GM12878 (cell line): ENCODE measurements at regions not wholly inside any gene's neighbourhood (a gene's known extent, or its start where the extent isn't known, plus 50 kb on each side); places are given as distances from the start of the nearest gene placed in this dataset.

Experiments used
- ATAC-seq: fragments of 200-7000 bp; cut with Tn5 transposase; 3 replicates; pipeline ENCODE4 v1.9.1; 2020; ENCODE audit warnings: mild to moderate bottlenecking, moderate library complexity
- BruUV-seq: library from RNA; stranded (reverse); fragments of 400-500 nt; replicated peaks from 2 replicates; lab custom pipeline; 2021; lab: Mats Ljungman, UMichigan
- CTCF ChIA-PET: fragments of 300-600 bp; sonication (Branson Sonifier 250); formaldehyde crosslinking; extraction: SDS; loops from one replicate; lab custom pipeline; 2021; ENCODE audit warnings: inconsistent platforms; lab: Yijun Ruan, JAX
- POLR2A ChIA-PET: fragments of 350-600 bp; formaldehyde crosslinking; extraction: SDS; loops from one replicate; lab custom pipeline; 2021; ENCODE audit warnings: inconsistent platforms; lab: Charles Lee
- RAD21 ChIA-PET: fragments of 300-600 bp; sonication (Branson Sonifier 250); formaldehyde crosslinking; loops from one replicate; lab custom pipeline; 2023; ENCODE audit warnings: antibody characterized with exemption; ENCODE audit not compliant: unreplicated experiment; lab: Charles Lee
- SMC1A ChIA-PET: fragments of 300-600 bp; sonication (Branson Sonifier 250); formaldehyde crosslinking; loops from one replicate; lab custom pipeline; 2023; ENCODE audit not compliant: unreplicated experiment, uncharacterized antibody; lab: Charles Lee
- DNase-seq: peaks from one replicate; pipeline ENCODE4 v3.0.0-alpha.2; 2011; ENCODE audit warnings: low read depth, low spot score
- FAIRE-seq: peaks from 3 replicates; lab custom pipeline; 2011; peaks lifted over from hg19 to GRCh38; lab: Jason Lieb, UNC
- H2AFZ ChIP-seq: 2 replicates; pipeline ENCODE4 v1.6.0; 2011; ENCODE audit warnings: low read depth, low read length, control low read depth; ENCODE audit not compliant: control insufficient read depth
- H3K27ac ChIP-seq: 2 replicates; pipeline ENCODE4 v1.5.1; 2011; ENCODE audit warnings: control low read depth; ENCODE audit not compliant: control insufficient read depth, insufficient read depth
- H3K27me3 ChIP-seq, 2 experiments: replicated peaks in 1 of 2; 2 replicates each; pipeline versions ENCODE4 v1.6.0 to v1.6.1; 2011; ENCODE audit warnings: low read length in 1 of 2; ENCODE audit not compliant: control insufficient read depth in 2 of 2, insufficient read depth in 2 of 2
- H3K36me3 ChIP-seq, 2 experiments: 2 replicates each; pipeline ENCODE4 v1.5.1; 2011; ENCODE audit warnings: low read length in 1 of 2; ENCODE audit not compliant: control insufficient read depth in 2 of 2, insufficient read depth in 2 of 2
- H3K4me1 ChIP-seq: 2 replicates; pipeline ENCODE4 v1.6.1; 2011; ENCODE audit warnings: mild to moderate bottlenecking, low read length, moderate library complexity, mixed read lengths; ENCODE audit not compliant: control insufficient read depth, insufficient read depth
- H3K4me2 ChIP-seq: 2 replicates; pipeline ENCODE4 v1.6.0; 2011; ENCODE audit warnings: control low read depth; ENCODE audit not compliant: control insufficient read depth, insufficient read depth
- H3K4me3 ChIP-seq: fragments of 200-600 bp; sonication (generic); 2 replicates; pipeline ENCODE4 v1.5.1; 2016
- H3K79me2 ChIP-seq: 2 replicates; pipeline ENCODE4 v1.6.0; 2011; ENCODE audit warnings: low read length; ENCODE audit not compliant: control insufficient read depth, insufficient read depth
- H3K9ac ChIP-seq: 2 replicates; pipeline ENCODE4 v1.8.0; 2011; ENCODE audit warnings: low read length, control low read depth, mixed read lengths; ENCODE audit not compliant: control insufficient read depth, insufficient read depth
- H3K9me3 ChIP-seq: replicated peaks from 3 replicates; pipeline ENCODE4 v1.5.1; 2011; ENCODE audit warnings: mild to moderate bottlenecking, low read length; ENCODE audit not compliant: control insufficient read depth, insufficient read depth
- H4K20me1 ChIP-seq: 2 replicates; pipeline ENCODE4 v1.6.0; 2011; ENCODE audit not compliant: control insufficient read depth, insufficient read depth
- GABPA ChIP-seq: IDR thresholded peaks from 2 replicates; pipeline ENCODE4 v1.6.1; 2014; ENCODE audit warnings: antibody characterized with exemption, low read depth, mild to moderate bottlenecking, inconsistent platforms
- IKZF1 ChIP-seq: fragments of 450-650 bp; conservative IDR thresholded peaks from 2 replicates; pipeline ENCODE4 v1.6.1; 2017; ENCODE audit warnings: antibody characterized with exemption, mild to moderate bottlenecking
- IKZF2 ChIP-seq, 2 experiments: fragments of 450-650 bp; IDR thresholded peaks; 2 replicates each; pipeline ENCODE4 v1.6.1; 2017; ENCODE audit warnings: mild to moderate bottlenecking in 2 of 2, moderate library complexity in 2 of 2
- RAD51 ChIP-seq: fragments of 450-650 bp; IDR thresholded peaks from 2 replicates; pipeline ENCODE4 v1.6.1; 2016; ENCODE audit warnings: moderate library complexity, mild to moderate bottlenecking, inconsistent platforms
- RB1 ChIP-seq: fragments of 450-650 bp; formaldehyde crosslinking; IDR thresholded peaks from 2 replicates; pipeline ENCODE4 v1.6.1; 2017; ENCODE audit warnings: mild to moderate bottlenecking, borderline replicate concordance
- RUNX3 ChIP-seq: IDR thresholded peaks from 2 replicates; pipeline ENCODE4 v1.6.1; 2012; ENCODE audit warnings: low read length, inconsistent platforms
- WGBS: methylation state at CpG from one replicate; pipeline ENCODE4 v1.1.6; 2016; ENCODE audit warnings: low lambda C conversion rate; ENCODE audit not compliant: insufficient replicate concordance, insufficient coverage; ENCODE audit errors: missing lambda C conversion rate; 5-methylcytosine and 5-hydroxymethylcytosine counted together
- in situ Hi-C: fragments of 300-500 bp; cut with MboI; formaldehyde crosslinking; loops from 9 replicates; pipeline ENCODE4 v1.14.3; 2018; ENCODE audit warnings: mixed read lengths
- intact Hi-C: fragments of 100-400 bp; cut with micrococcal nuclease; formaldehyde crosslinking; loops from one replicate; pipeline ENCODE4 v1.14.2; 2022; ENCODE audit not compliant: unreplicated experiment
- TF ChIP-seq, protein P1 (sequence below): fragments of 450-650 bp; formaldehyde crosslinking; IDR thresholded peaks from 2 replicates; pipeline ENCODE4 v1.4.0; 2022; ENCODE audit warnings: mild to moderate bottlenecking, moderate library complexity

DNA sequence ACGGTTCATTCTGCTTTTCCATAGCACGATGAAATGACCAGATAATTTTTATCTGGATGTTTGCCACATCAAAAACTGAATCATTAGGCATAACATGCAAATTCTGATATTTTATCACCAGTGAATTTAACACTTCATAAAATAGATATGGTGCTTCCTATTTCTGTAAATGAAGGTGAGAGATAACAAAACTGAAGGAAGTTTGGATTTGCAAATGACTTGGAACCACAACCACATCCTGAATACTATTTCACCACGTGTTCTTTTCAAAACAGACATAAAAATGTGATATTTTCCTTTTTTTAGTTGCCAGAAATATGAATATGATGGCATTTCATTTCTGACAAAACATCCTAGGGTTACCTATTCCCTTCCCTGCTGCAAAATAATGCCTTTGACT lies 146.1 kb downstream of the EDN1 start:
- ATAC-seq (peak; percentile 46; the same call in 2 of the 3 replicates), FAIRE-seq (peak; percentile 83), DNase-seq (peak; percentile 8)
- in situ Hi-C loops (no loop called here), intact Hi-C loops (no loop called here)
- Histone ChIP-seq H2AFZ (no peak overlapping the region), H3K4me3 (no peak overlapping the region), H3K4me2 (peak overlapping the region; percentile 17; the same call in 1 of the 2 replicates), H3K4me1 (no peaks in the 10 kb centered on the region), H3K27me3 (no peaks in the 10 kb centered on the region), H3K36me3 (no peaks in the 10 kb centered on the region), H3K27ac (no peak overlapping the region), H3K79me2 (no peaks in the 10 kb centered on the region), H3K9ac (no peak overlapping the region), H3K9me3 (no peaks in the 10 kb centered on the region; the same call in 1 of the 3 replicates), H4K20me1 (no peaks in the 10 kb centered on the region)
- ChIA-PET RAD21 (no interaction called here), POLR2A (no interaction called here), CTCF (interaction anchor here (1.3 kb wide), 1 partner anchor 16 kb away, joined by 3 read pairs; no protein-coding TSS in a partner anchor), SMC1A (interaction anchor here (1.6 kb wide), 1 partner anchor 20 kb away, joined by 4 read pairs; no protein-coding TSS in a partner anchor)
- no TSS peak for BruUV-seq
- WGBS, result 2% methylated on average over 3 of the region's 3 CpGs
- TF ChIP-seq RUNX3, result peak; percentile 67
- TF ChIP-seq RB1, result no peak
- TF ChIP-seq, protein P1, sequence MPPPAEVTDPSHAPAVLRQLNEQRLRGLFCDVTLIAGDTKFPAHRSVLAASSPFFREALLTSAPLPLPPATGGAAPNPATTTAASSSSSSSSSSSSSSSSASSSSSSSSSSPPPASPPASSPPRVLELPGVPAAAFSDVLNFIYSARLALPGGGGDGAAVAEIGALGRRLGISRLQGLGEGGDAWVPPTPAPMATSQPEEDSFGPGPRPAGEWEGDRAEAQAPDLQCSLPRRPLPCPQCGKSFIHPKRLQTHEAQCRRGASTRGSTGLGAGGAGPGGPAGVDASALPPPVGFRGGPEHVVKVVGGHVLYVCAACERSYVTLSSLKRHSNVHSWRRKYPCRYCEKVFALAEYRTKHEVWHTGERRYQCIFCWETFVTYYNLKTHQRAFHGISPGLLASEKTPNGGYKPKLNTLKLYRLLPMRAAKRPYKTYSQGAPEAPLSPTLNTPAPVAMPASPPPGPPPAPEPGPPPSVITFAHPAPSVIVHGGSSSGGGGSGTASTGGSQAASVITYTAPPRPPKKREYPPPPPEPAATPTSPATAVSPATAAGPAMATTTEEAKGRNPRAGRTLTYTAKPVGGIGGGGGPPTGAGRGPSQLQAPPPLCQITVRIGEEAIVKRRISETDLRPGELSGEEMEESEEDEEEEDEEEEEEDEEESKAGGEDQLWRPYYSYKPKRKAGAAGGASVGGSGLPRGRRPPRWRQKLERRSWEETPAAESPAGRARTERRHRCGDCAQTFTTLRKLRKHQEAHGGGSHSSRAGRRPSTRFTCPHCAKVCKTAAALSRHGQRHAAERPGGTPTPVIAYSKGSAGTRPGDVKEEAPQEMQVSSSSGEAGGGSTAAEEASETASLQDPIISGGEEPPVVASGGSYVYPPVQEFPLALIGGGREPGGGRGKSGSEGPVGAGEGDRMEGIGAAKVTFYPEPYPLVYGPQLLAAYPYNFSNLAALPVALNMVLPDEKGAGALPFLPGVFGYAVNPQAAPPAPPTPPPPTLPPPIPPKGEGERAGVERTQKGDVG (CRISPR knock-in tag), result no peak
- peak; percentile 43; the same call in 1 of the 2 replicates for TF ChIP-seq IKZF1
- peak; percentile 34 to 53; a peak in 2 of 4 replicates for TF ChIP-seq IKZF2 (IDR thresholded peaks at IDR 0.05)
- TF ChIP-seq RAD51, result peak; percentile 54
- TF ChIP-seq GABPA, result no peak
